Breast epithelium (tissue), 4 donors: ENCODE measurements at regions not wholly inside any gene's neighbourhood (a gene's known extent, or its start where the extent isn't known, plus 50 kb on each side); places are given as distances from the start of the nearest gene placed in this dataset.

Experiments used
- DNase-seq, 2 donors: peaks; one replicate each; pipeline ENCODE4 v3.0.0-alpha.2; 2019; ENCODE audit warnings: low spot score in 2 of 2
- H3K27ac ChIP-seq, 2 donors: fragments of 200-600 bp; sonication (generic) in 1 of 2; one replicate each; pipeline ENCODE4 v1.5.1; 2016 to 2019; ENCODE audit warnings: mild to moderate bottlenecking in 1 of 2
- H3K27me3 ChIP-seq, 2 donors: fragments of 200-600 bp; sonication (generic) in 1 of 2; one replicate each; pipeline versions ENCODE4 v1.5.1 to v1.6.0; 2017 to 2019; ENCODE audit warnings: control low read depth in 1 of 2, mild to moderate bottlenecking in 1 of 2
- H3K36me3 ChIP-seq: fragments of 200-600 bp; one replicate; pipeline ENCODE4 v1.5.1; 2019
- H3K4me1 ChIP-seq, 2 donors: fragments of 200-600 bp; sonication (generic); one replicate each; pipeline ENCODE4 v1.5.1; 2016 to 2019; ENCODE audit warnings: control low read depth in 1 of 2
- H3K4me3 ChIP-seq, 3 donors: fragments of 200-600 bp; sonication (generic); 1 replicate in 2 of 3; 2 replicates in 1 of 3; pipeline ENCODE4 v1.5.1; 2016 to 2019; ENCODE audit warnings: mild to moderate bottlenecking in 3 of 3, moderate library complexity in 2 of 3
- H3K9me3 ChIP-seq, 2 donors: fragments of 200-600 bp; sonication (generic) in 1 of 2; one replicate each; pipeline ENCODE4 v1.5.1; 2016 to 2019; ENCODE audit warnings: control low read depth in 1 of 2
- CTCF ChIP-seq, 3 donors: fragments of 450-650 bp; IDR thresholded peaks; one replicate each; pipeline ENCODE4 v1.5.1; 2016 to 2017; ENCODE audit warnings: antibody characterized with exemption in 3 of 3, mild to moderate bottlenecking in 3 of 3, moderate library complexity in 3 of 3
- POLR2A ChIP-seq: fragments of 450-650 bp; IDR thresholded peaks from one replicate; pipeline ENCODE4 v1.6.1; 2016; ENCODE audit warnings: antibody characterized with exemption, mild to moderate bottlenecking, moderate library complexity
- POLR2AphosphoS5 ChIP-seq, 3 donors: sonication (generic); formaldehyde crosslinking; IDR thresholded peaks; one replicate each; pipeline ENCODE4 v1.6.1; 2017; ENCODE audit warnings: antibody characterized with exemption in 3 of 3
- intact Hi-C: fragments of 100-400 bp; cut with DNase I; formaldehyde crosslinking; loops from one replicate; pipeline ENCODE4 v1.15.1; 2023; ENCODE audit warnings: low total_unique reads

GRCh38 chr13:44627441-44627840 lies 51.3 kb upstream of the TSC22D1 start:
- Histone ChIP-seq H3K27ac (no peak overlapping the region), H3K27me3 (no peaks in the 10 kb centered on the region), H3K36me3 (no peaks in the 10 kb centered on the region), H3K4me1 (no peaks in the 10 kb centered on the region), H3K9me3 (no peaks in the 10 kb centered on the region), H3K4me3 (no peak overlapping the region)
- DNase-seq, result no peak
- TF ChIP-seq POLR2AphosphoS5 (IDR thresholded peaks at IDR 0.05) (no peak), CTCF (IDR thresholded peaks at IDR 0.05) (no peak), POLR2A (no peak)
- intact Hi-C loops, result no loop called here

GRCh38 chr13:44626176-44626575 lies 50.0 kb upstream of the TSC22D1 start:
- intact Hi-C loops, result no loop called here
- no peaks in the 10 kb centered on the region for H3K27me3 ChIP-seq

More at GRCh38 chr13:44626176-44626575, 50.0 kb upstream of the TSC22D1 start:
- Histone ChIP-seq H3K9me3 (no peaks in the 10 kb centered on the region), H3K27ac (no peak overlapping the region), H3K4me3 (no peak overlapping the region), H3K4me1 (no peaks in the 10 kb centered on the region), H3K36me3 (no peaks in the 10 kb centered on the region)
- DNase-seq, result no peak
- TF ChIP-seq POLR2A (no peak), CTCF (IDR thresholded peaks at IDR 0.05) (no peak), POLR2AphosphoS5 (IDR thresholded peaks at IDR 0.05) (no peak)
